VCaP (cell line): ENCODE measurements at regions not wholly inside any gene's neighbourhood (a gene's known extent, or its start where the extent isn't known, plus 50 kb on each side); places are given as distances from the start of the nearest gene placed in this dataset.

Experiments
- H3K27ac ChIP-seq: fragments of 450-650 bp; 2 replicates; pipeline ENCODE4 v1.5.1; 2017
- CTCF ChIP-seq: fragments of 450-650 bp; conservative IDR thresholded peaks from 2 replicates; pipeline ENCODE4 v1.5.1; 2017; ENCODE audit warnings: mild to moderate bottlenecking, moderate library complexity

- no peak for TF ChIP-seq CTCF
- H3K27ac ChIP-seq: peak overlapping the region; percentile 57
Observed at GRCh38 chr3:177590826-177591225, 393.5 kb upstream of the TBL1XR1 start.

DNA sequence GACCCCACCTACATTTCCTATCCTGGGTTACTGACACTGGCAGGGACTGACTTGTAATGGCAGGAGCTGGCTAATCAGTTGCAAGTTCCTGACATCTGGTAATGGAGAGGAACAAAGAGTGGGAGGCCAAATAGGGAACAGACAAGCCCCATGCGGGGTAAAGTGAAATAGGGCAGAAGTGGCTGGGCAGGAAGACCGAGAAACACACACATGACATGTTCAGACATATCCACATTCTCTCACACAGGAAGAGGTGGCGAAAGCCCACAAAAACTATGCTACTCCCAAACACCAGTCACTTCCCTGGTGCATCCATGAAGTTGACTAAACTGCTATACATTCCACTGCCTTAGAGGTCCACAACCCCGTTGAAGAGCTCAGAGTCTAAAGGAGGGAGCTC, 394.1 kb upstream of the TBL1XR1 start:
- TF ChIP-seq CTCF: no peak
- H3K27ac ChIP-seq: peak overlapping the region; percentile 57

- H3K27ac ChIP-seq: peak overlapping the region; percentile 57; the same call in 1 of the 2 replicates
- TF ChIP-seq CTCF: no peak
Observed at GRCh38 chr3:177594096-177594495, 396.8 kb upstream of the TBL1XR1 start.

DNA sequence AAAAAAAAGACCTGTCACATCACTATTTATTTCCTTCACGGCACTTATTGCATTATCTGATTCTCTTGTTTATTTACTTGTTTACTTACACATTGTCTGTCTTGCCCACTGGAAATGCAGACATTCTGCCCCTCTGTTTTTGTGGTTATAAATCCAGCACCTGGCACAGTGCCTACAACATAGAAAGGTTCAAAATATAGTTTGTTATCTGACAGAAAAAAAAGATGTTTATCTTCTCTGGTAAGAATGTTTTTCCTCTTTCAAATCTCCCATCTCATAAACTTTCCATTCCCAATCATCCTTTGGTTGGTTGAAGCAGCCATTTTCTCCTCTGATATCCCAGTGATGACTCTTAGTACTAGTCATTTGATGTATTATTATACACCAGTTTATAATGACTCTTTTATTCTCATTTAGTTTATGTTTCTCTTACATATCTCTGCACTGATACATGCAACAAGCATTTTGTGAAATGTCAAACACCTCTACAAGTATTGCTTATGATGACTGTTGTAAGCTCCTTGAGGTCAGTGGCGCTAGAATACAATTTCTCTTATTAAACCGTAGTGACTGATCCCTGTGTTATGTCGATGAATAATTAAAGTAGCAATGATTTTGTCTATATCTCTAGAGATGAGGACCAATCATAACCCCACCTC, 398.4 kb upstream of the TBL1XR1 start:
- H3K27ac ChIP-seq: peak overlapping the region; percentile 89
- TF ChIP-seq CTCF: no peak

GRCh38 chr3:177596248-177596815, 399.1 kb upstream of the TBL1XR1 start:
- H3K27ac ChIP-seq: peak overlapping the region; percentile 89
- TF ChIP-seq CTCF: no peak

DNA sequence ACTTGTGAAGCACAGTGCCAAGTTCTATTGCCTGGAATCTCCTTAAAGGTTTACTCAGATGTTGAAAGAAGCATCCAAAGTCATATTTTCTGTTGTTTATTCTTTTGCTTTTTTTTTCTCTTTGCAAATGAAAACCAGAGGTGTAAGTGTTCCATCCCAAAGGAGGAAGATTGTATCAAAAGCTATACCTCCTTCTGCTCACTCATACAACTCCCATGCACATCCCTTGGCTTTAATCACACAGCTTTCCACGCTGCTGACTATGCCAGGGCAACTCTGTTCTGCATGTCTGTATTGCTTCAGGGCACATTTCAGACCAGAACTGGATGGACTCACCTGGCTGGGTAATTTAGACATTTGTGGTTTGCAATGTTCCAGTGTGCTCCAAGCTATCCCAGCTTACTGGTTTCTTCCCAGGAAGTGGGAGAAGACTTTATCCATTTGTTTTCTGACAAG, 399.6 kb upstream of the TBL1XR1 start:
- no peak for TF ChIP-seq CTCF
- peak overlapping the region; percentile 89 for H3K27ac ChIP-seq

- TF ChIP-seq CTCF: no peak
- H3K27ac ChIP-seq: peak overlapping the region; percentile 89
Observed at GRCh38 chr3:177597311-177598096, 400.2 kb upstream of the TBL1XR1 start.
